EH (cell line): ENCODE measurements at regions not wholly inside any gene's neighbourhood (a gene's known extent, or its start where the extent isn't known, plus 50 kb on each side); places are given as distances from the start of the nearest gene placed in this dataset.

Experiments
- DNase-seq: peaks from one replicate; pipeline ENCODE4 v3.0.0-alpha.2; 2015; ENCODE audit warnings: low read depth

DNA sequence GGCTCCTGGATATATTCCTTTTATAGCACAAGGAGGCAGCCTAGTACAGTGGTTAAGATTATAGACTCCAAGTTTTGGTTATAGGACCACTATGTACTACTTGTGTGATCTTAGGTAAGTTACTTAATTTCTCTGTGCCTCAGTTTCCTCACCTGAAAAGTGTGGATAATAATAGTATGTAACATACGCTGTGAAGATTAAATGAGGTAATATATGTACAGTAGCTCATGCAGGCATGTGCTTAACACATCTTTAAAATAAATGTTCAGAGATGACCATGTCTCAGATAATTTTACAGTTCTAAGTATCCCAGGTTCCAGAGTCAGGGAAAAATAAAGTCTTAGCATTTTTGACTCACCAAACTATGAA lies 55.7 kb upstream of the TRABD2B start:
- DNase-seq = no peak

DNA sequence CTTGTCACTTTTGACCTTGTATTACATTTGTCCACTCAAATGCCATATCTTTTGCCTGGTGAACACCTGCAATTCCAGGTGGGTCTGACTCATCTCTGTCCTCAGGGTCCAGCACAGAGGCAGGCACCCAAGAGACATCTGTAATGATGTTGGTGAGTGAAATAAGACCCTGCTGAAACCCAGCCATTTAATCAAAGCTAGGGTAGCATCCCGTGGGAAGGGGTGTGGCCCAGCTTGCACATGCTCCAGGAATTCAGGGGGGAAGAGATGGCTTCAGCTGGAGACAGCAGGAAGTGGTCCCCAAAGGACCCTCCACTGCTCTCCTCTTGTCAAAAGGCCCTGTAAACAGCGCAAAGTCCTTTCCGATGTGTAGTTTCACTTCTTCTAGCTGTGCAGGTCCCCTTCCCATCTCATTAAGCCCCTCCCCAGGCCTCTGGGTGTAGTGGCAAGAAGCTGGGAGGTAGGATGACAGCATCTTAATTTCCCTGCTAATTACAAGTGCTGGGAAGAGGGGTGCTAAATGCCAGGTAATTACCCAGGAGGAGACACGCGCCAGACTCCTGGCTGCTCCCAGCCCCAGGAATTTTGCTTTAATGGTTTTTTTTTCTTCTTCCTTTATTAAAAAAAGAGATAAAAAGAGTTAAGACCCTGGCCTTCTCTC lies 54.4 kb upstream of the TRABD2B start:
- DNase-seq = no peak

DNA sequence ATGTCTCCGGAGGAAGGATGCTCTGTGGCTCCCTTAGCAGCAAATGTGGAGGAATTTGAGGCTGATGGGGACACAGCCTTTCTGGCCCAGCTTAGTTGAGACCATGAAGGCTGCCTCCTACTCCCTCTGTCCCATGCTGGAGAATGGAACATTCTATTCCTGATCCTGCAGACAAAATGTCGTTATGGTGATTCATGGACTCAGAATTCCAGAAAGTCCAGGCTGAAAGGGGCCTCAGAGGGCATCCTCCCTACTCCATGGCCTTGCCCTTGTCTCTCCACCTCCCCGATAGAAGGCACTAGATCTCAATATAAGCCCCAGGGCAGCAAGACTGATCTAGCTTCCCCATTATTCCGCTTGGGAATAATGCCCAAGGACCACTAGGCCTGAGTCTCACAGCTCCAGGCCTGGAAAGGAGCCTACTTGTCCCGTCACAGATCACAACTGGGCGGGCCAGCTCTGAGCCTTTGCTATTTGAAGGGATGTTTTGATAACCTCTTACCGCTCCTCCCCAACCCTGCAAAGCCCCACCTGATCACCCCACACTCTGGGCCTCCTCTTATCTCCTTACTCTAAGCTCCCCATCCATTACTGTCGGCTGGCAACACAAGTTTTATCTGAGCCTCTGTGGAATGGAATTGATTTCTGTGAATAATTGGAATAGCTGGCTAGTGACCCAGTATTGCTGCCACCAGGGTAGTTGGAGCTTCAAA lies 52.8 kb upstream of the TRABD2B start:
- DNase-seq = peak; percentile 15

DNA sequence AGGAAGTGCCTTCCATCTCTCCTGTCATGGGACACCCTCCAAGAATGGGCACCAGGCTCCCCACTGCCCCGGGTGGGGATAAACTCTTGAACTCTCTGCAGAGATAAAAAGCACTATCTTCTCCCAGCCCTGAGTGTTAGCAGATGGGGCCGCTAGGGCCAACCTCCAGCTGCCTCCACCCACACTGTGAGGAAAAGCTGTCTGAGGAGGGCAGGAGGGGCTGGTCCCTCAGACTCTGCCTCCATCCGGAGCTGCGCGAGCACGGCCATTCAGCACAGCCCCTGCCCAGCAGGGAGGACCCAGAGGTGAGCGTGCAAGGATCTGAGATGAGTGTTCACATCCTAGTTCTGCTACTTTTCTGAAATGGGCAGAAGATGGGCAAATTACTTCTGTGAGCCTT lies 51.8 kb upstream of the TRABD2B start:
- no peak for DNase-seq

DNA sequence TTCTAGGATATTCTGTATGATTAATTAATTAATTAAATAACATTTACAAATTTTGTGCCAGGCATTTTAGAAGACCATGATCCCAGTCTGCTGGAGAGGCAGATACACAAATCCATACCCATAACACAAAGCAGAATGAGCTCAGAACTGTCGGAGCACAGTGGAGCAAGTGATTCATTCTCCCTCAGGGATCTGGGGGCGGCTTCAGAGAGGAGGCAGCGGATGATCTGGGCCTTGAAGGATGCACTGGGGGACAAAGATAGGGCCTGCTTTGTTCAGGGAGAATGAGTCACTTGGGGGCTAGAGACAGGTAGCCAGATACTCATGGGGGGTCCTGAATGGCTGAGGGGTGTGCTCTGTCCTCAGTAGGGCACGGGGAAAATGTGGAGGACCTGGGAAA lies 50.9 kb upstream of the TRABD2B start:
- DNase-seq = peak; percentile 35

DNA sequence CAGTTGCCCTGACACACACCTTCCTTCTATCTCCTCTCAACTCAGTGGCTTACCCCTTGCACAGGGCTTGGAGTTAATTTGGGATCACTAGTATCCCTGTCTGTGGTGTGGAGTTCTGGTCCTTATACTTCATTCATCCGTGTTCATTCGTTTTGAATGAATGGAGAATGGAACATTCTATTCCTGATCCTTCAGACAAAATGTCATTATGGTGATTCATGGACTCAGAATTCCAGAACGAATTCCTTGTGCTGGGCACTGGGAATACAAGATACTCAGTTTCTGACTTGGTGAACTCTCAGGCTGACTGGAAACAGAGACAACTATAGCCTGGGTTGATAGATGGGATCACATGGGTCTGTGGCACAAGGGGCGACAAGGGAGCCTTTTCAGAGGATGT lies 49.9 kb upstream of the TRABD2B start:
- DNase-seq = peak; percentile 39
